ENCODE measurements at regions not wholly inside any gene's neighbourhood (a gene's known extent, or its start where the extent isn't known, plus 50 kb on each side); places are given as distances from the start of the nearest gene placed in this dataset.
"Not testable (repeated sequence)": the region's sequence is repeated elsewhere in the genome, so short reads cannot be mapped to it uniquely, and the experiment has no call there.

DNA sequence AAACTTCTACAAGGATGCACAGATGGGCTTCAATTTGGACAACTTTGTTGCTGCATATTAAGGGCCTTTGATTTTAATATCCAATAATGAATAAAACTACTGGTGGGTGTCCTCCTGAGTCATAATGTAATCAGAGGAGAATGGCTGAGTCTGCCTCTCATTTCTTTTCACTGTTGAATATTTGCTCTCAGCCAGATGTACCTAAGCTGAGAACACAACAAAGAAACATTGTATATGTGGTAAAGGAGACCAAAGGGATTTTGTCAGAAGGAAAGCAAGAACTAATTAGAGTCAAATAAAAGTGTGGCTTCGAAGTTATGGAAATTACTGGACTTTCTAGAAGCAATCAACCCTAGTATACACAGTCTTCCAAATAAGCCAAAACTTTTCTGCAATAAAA, 131.0 kb upstream of the BET1 start:
- TF ChIP-seq, protein P1, sequence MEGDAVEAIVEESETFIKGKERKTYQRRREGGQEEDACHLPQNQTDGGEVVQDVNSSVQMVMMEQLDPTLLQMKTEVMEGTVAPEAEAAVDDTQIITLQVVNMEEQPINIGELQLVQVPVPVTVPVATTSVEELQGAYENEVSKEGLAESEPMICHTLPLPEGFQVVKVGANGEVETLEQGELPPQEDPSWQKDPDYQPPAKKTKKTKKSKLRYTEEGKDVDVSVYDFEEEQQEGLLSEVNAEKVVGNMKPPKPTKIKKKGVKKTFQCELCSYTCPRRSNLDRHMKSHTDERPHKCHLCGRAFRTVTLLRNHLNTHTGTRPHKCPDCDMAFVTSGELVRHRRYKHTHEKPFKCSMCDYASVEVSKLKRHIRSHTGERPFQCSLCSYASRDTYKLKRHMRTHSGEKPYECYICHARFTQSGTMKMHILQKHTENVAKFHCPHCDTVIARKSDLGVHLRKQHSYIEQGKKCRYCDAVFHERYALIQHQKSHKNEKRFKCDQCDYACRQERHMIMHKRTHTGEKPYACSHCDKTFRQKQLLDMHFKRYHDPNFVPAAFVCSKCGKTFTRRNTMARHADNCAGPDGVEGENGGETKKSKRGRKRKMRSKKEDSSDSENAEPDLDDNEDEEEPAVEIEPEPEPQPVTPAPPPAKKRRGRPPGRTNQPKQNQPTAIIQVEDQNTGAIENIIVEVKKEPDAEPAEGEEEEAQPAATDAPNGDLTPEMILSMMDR (IDR thresholded peaks at IDR 0.05; ENCODE audit: insufficient read depth, low read depth, low read length): no peak

DNA sequence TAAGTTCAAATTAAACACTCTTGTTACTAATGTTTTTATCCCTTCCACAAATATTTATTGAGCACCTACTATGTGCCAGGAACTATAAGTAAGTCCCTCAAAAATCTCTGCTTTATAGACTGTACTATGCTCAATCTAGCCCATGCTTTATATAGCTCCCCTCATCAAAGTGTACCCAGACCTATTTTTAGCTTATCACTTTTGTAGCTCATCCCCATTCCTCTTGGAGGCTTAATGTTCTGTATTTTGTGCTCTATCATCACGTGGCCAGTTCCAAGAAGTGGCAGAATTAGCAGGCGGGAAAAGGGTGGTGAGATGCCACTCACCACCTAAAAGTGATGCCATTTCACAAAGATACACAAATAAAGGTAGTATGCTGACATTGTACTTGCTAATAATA, 138.1 kb upstream of the BET1 start:
- DNase-seq (ENCODE audit: low read depth): no peak
- H3K4me3 ChIP-seq (ENCODE audit: low read depth, low read length): no peak overlapping the region
- TF ChIP-seq, protein P1 (IDR thresholded peaks at IDR 0.05; ENCODE audit: insufficient read depth, low read depth, low read length): no peak

More for the DNA sequence above, 131.0 kb upstream of the BET1 start:
- H3K4me3 ChIP-seq (ENCODE audit: low read depth, low read length): no peak overlapping the region
- no peak for DNase-seq (ENCODE audit: low read depth)

DNA sequence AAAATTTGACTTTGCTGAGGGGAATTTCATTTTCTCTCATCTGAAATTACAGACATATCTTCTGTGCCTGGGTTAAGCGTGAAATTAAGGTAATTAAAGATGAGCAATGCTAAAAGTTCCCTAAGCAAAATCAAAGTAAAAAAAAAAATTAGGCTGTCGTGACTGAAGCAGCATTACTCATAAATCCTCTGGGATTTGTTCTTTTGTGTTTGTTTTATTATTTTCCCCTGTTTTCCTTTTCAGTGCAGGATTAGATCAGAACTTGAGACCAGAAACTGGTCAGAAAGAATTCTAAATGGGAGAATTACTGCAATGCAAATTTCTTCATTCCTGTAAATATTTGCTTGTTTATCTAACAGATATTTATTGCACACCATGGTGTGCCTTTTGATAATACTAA, 141.4 kb upstream of the BET1 start:
- no peak overlapping the region for H3K4me3 ChIP-seq (ENCODE audit: low read depth, low read length)
- TF ChIP-seq, protein P1 (IDR thresholded peaks at IDR 0.05; ENCODE audit: insufficient read depth, low read depth, low read length): no peak
- DNase-seq (ENCODE audit: low read depth): peak; percentile 57

DNA sequence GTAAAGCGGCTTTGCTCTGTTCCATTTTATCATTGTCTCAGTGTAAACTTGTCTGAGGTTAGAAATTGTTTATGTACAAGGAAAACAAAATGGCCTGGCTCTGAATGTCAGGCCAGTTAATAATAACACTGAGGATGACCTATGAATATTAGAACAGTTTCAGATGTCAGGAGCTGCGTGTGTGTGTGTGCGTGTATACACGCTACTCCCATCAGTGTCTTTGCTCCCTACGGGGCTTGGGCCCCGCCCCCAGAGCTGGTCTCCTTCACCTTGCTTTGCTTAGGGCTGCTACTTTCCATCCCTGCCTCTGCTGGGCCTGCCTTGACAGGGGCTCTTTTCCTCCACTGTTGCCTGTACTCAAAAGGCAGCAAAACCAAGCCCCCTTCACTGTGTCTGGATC, 142.3 kb upstream of the BET1 start:
- DNase-seq (ENCODE audit: low read depth): peak; percentile 77
- TF ChIP-seq, protein P1 (IDR thresholded peaks at IDR 0.05; ENCODE audit: insufficient read depth, low read depth, low read length): no peak
- no peak overlapping the region for H3K4me3 ChIP-seq (ENCODE audit: low read depth, low read length)

DNA sequence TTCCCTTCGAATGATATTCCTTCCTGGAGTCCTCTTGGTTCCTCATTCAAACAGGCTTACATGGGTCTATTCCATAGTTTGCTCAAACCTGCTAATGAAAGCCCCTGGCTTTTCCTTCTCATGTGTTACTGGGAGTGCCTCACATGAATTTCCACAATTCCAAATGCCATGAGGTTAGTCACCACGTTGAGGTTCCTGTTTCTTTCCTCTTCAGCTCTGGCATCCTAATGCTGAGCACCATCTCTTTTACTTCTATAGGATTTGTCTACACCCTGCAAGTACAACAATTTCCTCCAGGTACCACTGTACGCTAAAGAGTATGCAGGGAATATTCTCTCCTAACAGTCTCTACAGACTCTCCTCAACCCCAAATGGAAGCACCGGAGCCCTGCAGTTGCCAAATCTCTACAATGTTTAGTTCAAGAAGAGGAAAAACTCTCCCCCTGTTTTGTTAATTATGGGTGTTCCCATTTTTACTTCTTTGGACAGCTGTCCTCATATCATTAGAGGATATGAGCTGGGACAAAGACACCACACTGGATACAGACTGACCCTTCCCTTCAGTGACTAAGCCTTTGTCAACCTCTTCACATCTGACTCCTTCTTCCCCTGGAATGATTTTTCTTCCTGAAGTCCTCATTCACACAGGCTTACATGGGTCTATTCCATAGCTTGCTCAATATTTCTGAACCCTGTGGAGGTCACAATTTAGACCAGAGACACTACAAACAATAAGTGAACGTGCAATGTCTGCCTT, 145.8 kb upstream of the BET1 start:
- DNase-seq (ENCODE audit: low read depth): no peak
- no peak overlapping the region for H3K4me3 ChIP-seq (ENCODE audit: low read depth, low read length)
- TF ChIP-seq, protein P1 (IDR thresholded peaks at IDR 0.05; ENCODE audit: insufficient read depth, low read depth, low read length): no peak

DNA sequence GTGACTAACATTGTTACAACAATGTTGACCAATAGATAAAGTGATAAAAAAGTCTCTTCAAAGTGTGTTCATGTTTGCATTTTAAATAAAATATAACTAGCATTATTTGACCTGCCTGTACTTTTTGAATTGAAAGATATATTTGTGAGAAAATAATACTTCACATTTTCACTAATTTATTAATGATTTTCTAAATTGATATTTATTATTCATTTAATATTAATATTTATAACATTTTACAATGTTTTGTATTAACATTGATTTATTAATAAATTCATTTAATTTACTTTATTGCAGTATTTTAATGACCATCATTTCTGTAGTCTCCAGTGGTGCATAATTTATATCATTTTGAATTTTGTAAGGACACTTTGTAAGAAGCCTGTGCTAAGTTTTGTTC, 150.0 kb upstream of the BET1 start:
- no peak overlapping the region for H3K4me3 ChIP-seq (ENCODE audit: low read depth, low read length)
- TF ChIP-seq, protein P1 (IDR thresholded peaks at IDR 0.05; ENCODE audit: insufficient read depth, low read depth, low read length): no peak
- DNase-seq (ENCODE audit: low read depth): no peak

DNA sequence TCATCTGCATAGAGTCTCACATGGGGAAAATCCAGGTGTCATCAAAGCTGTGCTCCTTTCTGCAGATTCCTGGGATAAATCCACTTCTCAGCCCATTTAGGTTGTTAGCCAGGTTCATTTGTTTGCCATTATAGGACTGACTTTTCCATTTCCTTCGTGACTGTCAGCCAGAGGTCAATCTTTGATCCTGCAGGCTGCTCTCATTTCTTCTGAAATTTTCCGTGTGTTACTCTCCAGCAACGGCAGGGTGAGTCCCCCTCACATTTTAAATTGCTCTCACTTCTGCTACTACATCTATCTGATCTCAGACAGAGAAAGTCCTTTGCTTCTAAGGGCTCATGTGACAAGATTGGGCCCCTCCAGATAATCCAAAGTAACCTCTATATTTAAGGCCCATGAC, 150.7 kb upstream of the BET1 start:
- no peak for DNase-seq (ENCODE audit: low read depth)
- TF ChIP-seq, protein P1 (IDR thresholded peaks at IDR 0.05; ENCODE audit: insufficient read depth, low read depth, low read length): no peak

DNA sequence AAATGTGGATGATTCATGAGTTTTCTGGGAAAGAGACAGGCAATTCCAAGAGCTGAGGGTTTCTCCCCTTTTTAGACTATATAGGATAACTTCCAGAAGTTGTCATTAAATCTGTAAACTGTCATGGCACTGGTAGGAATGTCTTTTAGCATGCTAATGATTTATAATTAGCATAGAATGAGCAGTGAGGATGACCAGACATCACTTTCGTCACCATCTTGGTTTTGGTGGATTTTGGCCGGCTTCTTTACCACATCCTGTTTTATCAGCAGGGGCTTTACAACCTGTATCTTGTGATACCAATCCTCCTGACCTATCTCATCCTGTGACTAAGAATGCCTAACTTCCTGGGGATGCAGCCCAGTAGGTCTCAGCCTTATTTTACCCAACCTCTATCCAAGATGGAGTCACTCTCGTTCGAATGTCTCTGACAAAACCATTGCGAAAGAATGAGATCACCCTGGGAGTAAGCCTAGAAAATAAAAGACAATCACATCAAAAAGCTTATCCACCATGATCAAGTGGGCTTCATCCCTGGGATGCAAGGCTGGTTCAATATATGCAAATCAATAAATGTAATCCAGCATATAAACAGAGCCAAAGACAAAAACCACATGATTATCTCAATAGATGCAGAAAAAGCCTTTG, 153.6 kb upstream of the BET1 start:
- not testable (repeated sequence) for H3K4me3 ChIP-seq (ENCODE audit: low read depth, low read length)
- DNase-seq (ENCODE audit: low read depth): peak; percentile 86

More for the DNA sequence above, 150.7 kb upstream of the BET1 start:
- H3K4me3 ChIP-seq (ENCODE audit: low read depth, low read length): no peak overlapping the region
